ENCODE measurements at regions not wholly inside any gene's neighbourhood (a gene's known extent, or its start where the extent isn't known, plus 50 kb on each side); places are given as distances from the start of the nearest gene placed in this dataset.

- no peak for DNase-seq (ENCODE audit: low read depth)
- TF ChIP-seq CTCF (conservative IDR thresholded peaks at IDR 0.05; ENCODE audit: control insufficient read depth, insufficient read depth, low read depth, low read length) = no peak
- no peak overlapping the region for H3K4me3 ChIP-seq (ENCODE audit: control insufficient read depth, low read depth, low read length)
Observed at GRCh38 chr11:97742717-97743116, 1278.0 kb upstream of the CNTN5 start.

GRCh38 chr11:97743205-97743742, 1277.5 kb upstream of the CNTN5 start:
- DNase-seq (ENCODE audit: low read depth) = peak; percentile 30
- no peak overlapping the region for H3K4me3 ChIP-seq (ENCODE audit: control insufficient read depth, low read depth, low read length)
- TF ChIP-seq CTCF (conservative IDR thresholded peaks at IDR 0.05; ENCODE audit: control insufficient read depth, insufficient read depth, low read depth, low read length) = no peak

- no peak for TF ChIP-seq CTCF (conservative IDR thresholded peaks at IDR 0.05; ENCODE audit: control insufficient read depth, insufficient read depth, low read depth, low read length)
- H3K4me3 ChIP-seq (ENCODE audit: control insufficient read depth, low read depth, low read length) = no peak overlapping the region
- DNase-seq (ENCODE audit: low read depth) = no peak
Observed at GRCh38 chr11:97745515-97746050, 1275.2 kb upstream of the CNTN5 start.

GRCh38 chr11:97746818-97747217, 1273.9 kb upstream of the CNTN5 start:
- DNase-seq (ENCODE audit: low read depth) = no peak
- TF ChIP-seq CTCF (conservative IDR thresholded peaks at IDR 0.05; ENCODE audit: control insufficient read depth, insufficient read depth, low read depth, low read length) = no peak
- H3K4me3 ChIP-seq (ENCODE audit: control insufficient read depth, low read depth, low read length) = no peak overlapping the region

- no peak for DNase-seq (ENCODE audit: low read depth)
- no peak for TF ChIP-seq CTCF (conservative IDR thresholded peaks at IDR 0.05; ENCODE audit: control insufficient read depth, insufficient read depth, low read depth, low read length)
- no peak overlapping the region for H3K4me3 ChIP-seq (ENCODE audit: control insufficient read depth, low read depth, low read length)
Observed at GRCh38 chr11:97751405-97751804, 1269.3 kb upstream of the CNTN5 start.

GRCh38 chr11:97751952-97752351, 1268.8 kb upstream of the CNTN5 start:
- H3K4me3 ChIP-seq (ENCODE audit: control insufficient read depth, low read depth, low read length) = no peak overlapping the region
- DNase-seq (ENCODE audit: low read depth) = no peak
- TF ChIP-seq CTCF (conservative IDR thresholded peaks at IDR 0.05; ENCODE audit: control insufficient read depth, insufficient read depth, low read depth, low read length) = no peak

GRCh38 chr11:97754976-97755375, 1265.8 kb upstream of the CNTN5 start:
- TF ChIP-seq CTCF (conservative IDR thresholded peaks at IDR 0.05; ENCODE audit: control insufficient read depth, insufficient read depth, low read depth, low read length) = no peak
- no peak overlapping the region for H3K4me3 ChIP-seq (ENCODE audit: control insufficient read depth, low read depth, low read length)
- no peak for DNase-seq (ENCODE audit: low read depth)

Data from fibroblast of mammary gland (primary cell).